Esophagus muscularis mucosa (tissue), 4 donors: ENCODE measurements at regions not wholly inside any gene's neighbourhood (a gene's known extent, or its start where the extent isn't known, plus 50 kb on each side); places are given as distances from the start of the nearest gene placed in this dataset.

Experiments
- DNase-seq: peaks from one replicate; pipeline ENCODE4 v3.0.0-alpha.2; 2017; ENCODE audit errors: extremely low spot score
- H3K27ac ChIP-seq, 4 donors: fragments of 200-600 bp; sonication (generic); replicated peaks in 1 of 4; 1 replicate in 3 of 4; 2 replicates in 1 of 4; pipeline ENCODE4 v1.5.1; 2016 to 2019; ENCODE audit warnings: mild to moderate bottlenecking in 1 of 4
- H3K27me3 ChIP-seq, 4 donors: fragments of 200-600 bp; sonication (generic); one replicate each; pipeline versions ENCODE4 v1.5.1 to v1.6.0; 2016 to 2019
- H3K36me3 ChIP-seq, 4 donors: fragments of 200-600 bp; sonication (generic); one replicate each; pipeline ENCODE4 v1.5.1; 2016 to 2019
- H3K4me1 ChIP-seq, 4 donors: fragments of 200-600 bp; sonication (generic); one replicate each; pipeline ENCODE4 v1.5.1; 2016 to 2019
- H3K4me3 ChIP-seq, 4 donors: fragments of 200-600 bp; sonication (generic); 1 replicate in 2 of 4; 2 replicates in 2 of 4; pipeline ENCODE4 v1.5.1; 2016 to 2019; ENCODE audit warnings: mild to moderate bottlenecking in 4 of 4, moderate library complexity in 1 of 4
- H3K9me3 ChIP-seq, 4 donors: fragments of 200-600 bp; sonication (generic); 1 replicate in 3 of 4; 2 replicates in 1 of 4; pipeline ENCODE4 v1.5.1; 2016 to 2019
- EP300 ChIP-seq: sonication (generic); formaldehyde crosslinking; IDR thresholded peaks from one replicate; pipeline ENCODE4 v1.6.1; 2017; ENCODE audit warnings: antibody characterized with exemption
- POLR2A ChIP-seq: fragments of 450-650 bp; IDR thresholded peaks from one replicate; pipeline ENCODE4 v1.6.1; 2017; ENCODE audit warnings: antibody characterized with exemption, moderate library complexity, mild to moderate bottlenecking, low read depth
- POLR2AphosphoS5 ChIP-seq, 2 donors: sonication (generic); formaldehyde crosslinking; IDR thresholded peaks; one replicate each; pipeline ENCODE4 v1.6.1; 2017; ENCODE audit warnings: antibody characterized with exemption in 2 of 2
- WGBS: methylation state at CpG from one replicate; pipeline ENCODE4 v1.1.5; 2018; 5-methylcytosine and 5-hydroxymethylcytosine counted together
- intact Hi-C: fragments of 100-400 bp; cut with DNase I; formaldehyde crosslinking; loops from one replicate; pipeline ENCODE4 v1.15.1; 2023
- TF ChIP-seq, protein P1 (sequence below), 3 experiments: fragments of 200-600 bp in 2 of 3; fragments of 450-650 bp in 1 of 3; sonication (generic) in 2 of 3; IDR thresholded peaks; one replicate each; pipeline ENCODE4 v1.5.1; 2017 to 2019; ENCODE audit warnings: antibody characterized with exemption in 3 of 3, mild to moderate bottlenecking in 2 of 3, moderate library complexity in 1 of 3

DNA sequence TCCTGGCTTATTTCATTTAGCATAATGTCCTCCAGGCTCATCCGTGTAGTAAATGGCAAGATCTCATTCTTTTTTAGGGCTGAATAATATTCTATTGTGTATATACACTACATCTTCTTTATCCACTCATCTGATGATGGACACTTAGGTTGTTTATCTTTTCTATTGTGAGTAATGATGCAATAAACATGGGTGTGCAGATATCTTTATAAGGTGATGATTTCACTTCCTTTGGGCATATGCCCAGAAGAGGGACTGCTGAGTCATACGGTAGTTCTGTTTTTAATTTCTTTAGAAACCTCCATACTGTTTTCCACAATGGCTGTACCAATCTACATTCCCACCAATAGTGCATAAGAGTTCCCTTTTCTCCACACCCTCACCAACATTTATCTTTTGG, 317.6 kb upstream of the CNKSR2 start:
- Histone ChIP-seq H3K4me1 (no peaks in the 10 kb centered on the region), H3K4me3 (no peak overlapping the region), H3K36me3 (no peaks in the 10 kb centered on the region), H3K27me3 (no peaks in the 10 kb centered on the region), H3K27ac (no peak overlapping the region), H3K9me3 (peaks cover 0 to 12% (median 2%) of the 10 kb centered on the region in 4 donors)
- intact Hi-C loops = no loop called here
- TF ChIP-seq, protein P1, sequence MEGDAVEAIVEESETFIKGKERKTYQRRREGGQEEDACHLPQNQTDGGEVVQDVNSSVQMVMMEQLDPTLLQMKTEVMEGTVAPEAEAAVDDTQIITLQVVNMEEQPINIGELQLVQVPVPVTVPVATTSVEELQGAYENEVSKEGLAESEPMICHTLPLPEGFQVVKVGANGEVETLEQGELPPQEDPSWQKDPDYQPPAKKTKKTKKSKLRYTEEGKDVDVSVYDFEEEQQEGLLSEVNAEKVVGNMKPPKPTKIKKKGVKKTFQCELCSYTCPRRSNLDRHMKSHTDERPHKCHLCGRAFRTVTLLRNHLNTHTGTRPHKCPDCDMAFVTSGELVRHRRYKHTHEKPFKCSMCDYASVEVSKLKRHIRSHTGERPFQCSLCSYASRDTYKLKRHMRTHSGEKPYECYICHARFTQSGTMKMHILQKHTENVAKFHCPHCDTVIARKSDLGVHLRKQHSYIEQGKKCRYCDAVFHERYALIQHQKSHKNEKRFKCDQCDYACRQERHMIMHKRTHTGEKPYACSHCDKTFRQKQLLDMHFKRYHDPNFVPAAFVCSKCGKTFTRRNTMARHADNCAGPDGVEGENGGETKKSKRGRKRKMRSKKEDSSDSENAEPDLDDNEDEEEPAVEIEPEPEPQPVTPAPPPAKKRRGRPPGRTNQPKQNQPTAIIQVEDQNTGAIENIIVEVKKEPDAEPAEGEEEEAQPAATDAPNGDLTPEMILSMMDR (IDR thresholded peaks at IDR 0.05) = no peak
- TF ChIP-seq EP300 (no peak), POLR2A (no peak), POLR2AphosphoS5 (IDR thresholded peaks at IDR 0.05) (no peak)
- no peak for DNase-seq
- WGBS = 73% methylated on average over 2 of the region's 2 CpGs

- H3K9me3 ChIP-seq = no peaks in the 10 kb centered on the region
- 55% methylated on average over 2 of the region's 2 CpGs for WGBS
- H3K36me3 ChIP-seq = no peaks in the 10 kb centered on the region
- TF ChIP-seq EP300 (no peak), POLR2AphosphoS5 (IDR thresholded peaks at IDR 0.05) (no peak), POLR2A (no peak)
- TF ChIP-seq, protein P1 (IDR thresholded peaks at IDR 0.05) = no peak
- no peak overlapping the region for H3K27ac ChIP-seq
- no peak for DNase-seq
- intact Hi-C loops = no loop called here
- H3K4me3 ChIP-seq = no peak overlapping the region
- H3K27me3 ChIP-seq = no peaks in the 10 kb centered on the region
- H3K4me1 ChIP-seq = no peaks in the 10 kb centered on the region
Measured at GRCh38 chrX:21047034-21047455, 327.2 kb upstream of the CNKSR2 start.

DNA sequence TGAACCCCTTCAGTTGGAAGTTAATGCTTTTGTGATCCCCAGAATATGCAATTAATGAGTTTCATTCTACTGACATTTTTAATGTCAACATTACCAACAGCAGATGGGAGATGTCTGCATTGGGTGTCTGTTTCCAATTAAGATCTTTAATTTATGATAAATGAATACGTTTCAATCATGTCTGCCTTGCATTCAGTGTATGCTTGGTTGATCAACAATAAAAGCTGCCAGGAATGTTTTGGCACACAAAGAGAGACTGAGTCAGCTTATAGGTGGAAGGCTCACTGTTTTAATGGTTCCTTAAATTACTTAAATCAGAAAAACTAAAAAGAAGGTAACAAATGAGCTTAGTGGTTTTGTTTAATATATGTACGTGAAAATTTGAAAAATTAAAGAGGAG, 359.9 kb upstream of the CNKSR2 start:
- no peaks in the 10 kb centered on the region for H3K36me3 ChIP-seq
- no peaks in the 10 kb centered on the region for H3K27me3 ChIP-seq
- H3K4me3 ChIP-seq = no peak overlapping the region
- intact Hi-C loops = no loop called here
- no peak for DNase-seq
- H3K9me3 ChIP-seq = peaks cover 0 to 16% (median 2%) of the 10 kb centered on the region in 4 donors
- no peak overlapping the region for H3K27ac ChIP-seq
- H3K4me1 ChIP-seq = no peaks in the 10 kb centered on the region
- WGBS = 62% methylated on average over 2 of the region's 2 CpGs
- no peak for TF ChIP-seq POLR2A
- no peak for TF ChIP-seq EP300
- TF ChIP-seq, protein P1 (IDR thresholded peaks at IDR 0.05) = no peak
- TF ChIP-seq POLR2AphosphoS5 (IDR thresholded peaks at IDR 0.05) = no peak

DNA sequence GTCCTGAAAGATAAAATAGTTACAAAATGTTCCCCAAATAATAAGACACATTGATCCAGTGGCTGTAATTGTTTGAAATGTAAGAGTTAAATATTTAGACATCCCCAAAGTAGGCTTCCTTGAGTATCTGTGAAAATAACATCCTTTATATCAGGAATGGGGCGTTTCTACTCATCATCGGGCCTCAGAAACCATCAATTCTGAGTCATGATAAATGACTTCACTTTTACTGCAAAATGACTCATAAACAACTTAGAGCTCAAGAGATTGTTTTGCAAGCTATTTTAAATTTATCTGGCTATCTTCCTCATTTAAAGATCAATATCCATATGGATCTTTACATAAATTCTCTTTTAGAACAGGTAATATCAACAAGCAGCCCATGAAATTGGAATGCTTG, 369.4 kb upstream of the CNKSR2 start:
- Histone ChIP-seq H3K9me3 (no peaks in the 10 kb centered on the region), H3K27me3 (no peaks in the 10 kb centered on the region), H3K4me3 (no peak overlapping the region), H3K27ac (no peak overlapping the region), H3K36me3 (no peaks in the 10 kb centered on the region), H3K4me1 (no peaks in the 10 kb centered on the region)
- WGBS = 61% methylated on average over 2 of the region's 2 CpGs
- no peak for TF ChIP-seq EP300
- TF ChIP-seq POLR2AphosphoS5 (IDR thresholded peaks at IDR 0.05) = no peak
- TF ChIP-seq POLR2A = no peak
- TF ChIP-seq, protein P1 (IDR thresholded peaks at IDR 0.05) = no peak
- intact Hi-C loops = no loop called here
- DNase-seq = no peak

GRCh38 chrX:20995829-20996228, 378.4 kb upstream of the CNKSR2 start:
- intact Hi-C loops = no loop called here
- H3K4me1 ChIP-seq = no peaks in the 10 kb centered on the region
- H3K36me3 ChIP-seq = no peaks in the 10 kb centered on the region
- no peak for DNase-seq
- H3K4me3 ChIP-seq = no peak overlapping the region
- TF ChIP-seq, protein P1 (IDR thresholded peaks at IDR 0.05) = no peak
- TF ChIP-seq POLR2AphosphoS5 (IDR thresholded peaks at IDR 0.05) (no peak), EP300 (no peak), POLR2A (no peak)
- WGBS = 35% methylated on average over 2 of the region's 2 CpGs
- no peak overlapping the region for H3K27ac ChIP-seq
- no peaks in the 10 kb centered on the region for H3K27me3 ChIP-seq
- no peaks in the 10 kb centered on the region for H3K9me3 ChIP-seq
